Immature natural killer cell (primary cell): ENCODE measurements at regions not wholly inside any gene's neighbourhood (a gene's known extent, or its start where the extent isn't known, plus 50 kb on each side); places are given as distances from the start of the nearest gene placed in this dataset.
"Not testable (repeated sequence)": the region's sequence is repeated elsewhere in the genome, so short reads cannot be mapped to it uniquely, and the experiment has no call there.

Source experiments
- DNase-seq, 3 donors: peaks; one replicate each; pipeline ENCODE4 v3.0.0; 2022; ENCODE audit warnings: mixed read lengths in 1 of 3
- H3K27ac Mint-ChIP-seq, 6 donors: one replicate each; pipeline ENCODE4 v1.8.0; 2020; ENCODE audit warnings: mixed read lengths in 6 of 6, mild to moderate bottlenecking in 5 of 6, inconsistent platforms in 4 of 6, moderate library complexity in 3 of 6
- H3K27me3 Mint-ChIP-seq, 3 donors: one replicate each; pipeline ENCODE4 v1.8.0; 2020 to 2021; ENCODE audit warnings: low read depth in 3 of 3, mild to moderate bottlenecking in 3 of 3, mixed read lengths in 3 of 3, moderate library complexity in 3 of 3, inconsistent platforms in 1 of 3
- H3K36me3 Mint-ChIP-seq, 3 donors: one replicate each; pipeline ENCODE4 v1.8.0; 2020; ENCODE audit warnings: mixed read lengths in 3 of 3, inconsistent platforms in 2 of 3, mild to moderate bottlenecking in 2 of 3
- H3K4me1 Mint-ChIP-seq, 2 donors: one replicate each; pipeline ENCODE4 v1.8.0; 2020; ENCODE audit warnings: inconsistent platforms in 2 of 2, mild to moderate bottlenecking in 2 of 2, mixed read lengths in 2 of 2, moderate library complexity in 1 of 2
- H3K4me3 Mint-ChIP-seq, 5 donors: one replicate each; pipeline ENCODE4 v1.8.0; 2020; ENCODE audit warnings: mild to moderate bottlenecking in 5 of 5, mixed read lengths in 5 of 5, inconsistent platforms in 3 of 5, moderate library complexity in 3 of 5
- H3K9me3 Mint-ChIP-seq, 6 donors: one replicate each; pipeline ENCODE4 v1.8.0; 2020; ENCODE audit warnings: mild to moderate bottlenecking in 6 of 6, mixed read lengths in 6 of 6, inconsistent platforms in 4 of 6, moderate library complexity in 3 of 6

DNA sequence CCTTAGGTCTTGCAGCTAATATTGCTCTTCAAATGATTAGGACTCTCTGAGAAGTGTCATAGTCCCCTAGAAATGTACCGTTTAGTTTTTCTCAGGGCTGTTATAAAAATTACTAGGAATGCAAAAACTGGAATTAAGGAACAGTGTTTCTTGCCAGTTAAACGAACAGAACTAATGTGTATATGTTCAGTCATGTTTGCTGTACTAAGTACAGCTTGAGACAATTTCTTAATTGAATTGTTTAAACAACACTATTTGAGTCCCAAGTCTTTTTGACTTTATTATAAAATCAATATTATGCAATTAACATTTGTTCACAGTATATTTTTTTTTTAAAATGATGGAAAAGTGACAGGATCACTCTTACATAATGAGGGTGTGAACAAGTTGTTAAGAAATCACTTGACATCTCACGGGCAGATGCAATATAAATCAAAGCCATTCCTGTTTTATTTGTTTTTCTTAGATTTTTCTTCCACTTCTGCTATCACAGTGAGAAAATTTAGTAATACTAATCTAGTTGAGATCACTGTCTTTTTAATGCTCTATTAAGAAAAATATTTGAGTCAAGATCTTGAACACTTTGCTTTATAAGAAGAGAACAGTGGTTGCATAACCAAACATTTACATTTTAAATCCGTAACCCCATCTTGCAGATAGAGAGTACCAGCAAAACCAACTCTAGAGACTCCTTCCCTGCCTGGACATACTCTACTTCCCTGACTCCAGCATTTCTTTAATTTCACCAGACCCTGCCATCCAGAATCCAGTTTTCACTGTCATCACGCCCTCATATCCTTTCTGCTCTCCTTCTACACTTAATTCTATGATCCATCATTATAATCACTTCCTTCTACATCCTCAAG, 140.7 kb upstream of the KITLG start:
- no peak for DNase-seq
- Mint-ChIP-seq H3K36me3 (no peaks in the 10 kb centered on the region), H3K27ac (no peak overlapping the region), H3K4me1 (no peaks in the 10 kb centered on the region), H3K9me3 (peaks cover 0 to 11% (median 2%) of the 10 kb centered on the region in 6 donors), H3K4me3 (no peak overlapping the region), H3K27me3 (peaks cover 0 to 4% (median 3%) of the 10 kb centered on the region in 3 donors)

DNA sequence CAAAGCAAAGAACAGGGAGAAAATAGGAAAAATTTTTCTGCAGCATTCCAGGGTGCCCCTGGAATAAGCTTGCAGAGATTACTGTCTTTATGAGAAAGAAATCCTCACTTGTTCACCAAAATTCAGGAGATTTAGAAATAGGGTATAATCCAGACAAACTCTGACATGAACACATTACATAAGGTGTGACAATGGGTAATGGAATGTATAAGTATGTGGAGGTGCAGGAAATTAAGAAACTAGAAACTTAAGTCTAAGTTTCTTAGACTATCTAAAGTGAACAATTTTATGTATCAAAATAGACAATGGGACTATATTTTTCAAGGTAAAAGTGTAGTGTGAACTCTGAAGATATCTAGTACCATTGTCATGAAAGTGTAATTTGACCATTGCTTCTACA, 140.0 kb upstream of the KITLG start:
- Mint-ChIP-seq H3K27me3 (peaks cover 0 to 4% (median 3%) of the 10 kb centered on the region in 3 donors), H3K36me3 (no peaks in the 10 kb centered on the region), H3K9me3 (peaks cover 0 to 10% (median 2%) of the 10 kb centered on the region in 6 donors)

GRCh38 chr12:88717188-88717587, 136.9 kb upstream of the KITLG start:
- Mint-ChIP-seq H3K4me3 (no peak overlapping the region), H3K4me1 (no peaks in the 10 kb centered on the region), H3K9me3 (peaks cover 0 to 7% (median 4%) of the 10 kb centered on the region in 6 donors), H3K27me3 (peaks cover 0 to 4% (median 3%) of the 10 kb centered on the region in 3 donors), H3K27ac (no peak overlapping the region), H3K36me3 (no peaks in the 10 kb centered on the region)
- no peak for DNase-seq

More for the DNA sequence above, 140.0 kb upstream of the KITLG start:
- Mint-ChIP-seq H3K27ac (no peak overlapping the region), H3K4me1 (no peaks in the 10 kb centered on the region), H3K4me3 (no peak overlapping the region)
- DNase-seq = no peak

DNA sequence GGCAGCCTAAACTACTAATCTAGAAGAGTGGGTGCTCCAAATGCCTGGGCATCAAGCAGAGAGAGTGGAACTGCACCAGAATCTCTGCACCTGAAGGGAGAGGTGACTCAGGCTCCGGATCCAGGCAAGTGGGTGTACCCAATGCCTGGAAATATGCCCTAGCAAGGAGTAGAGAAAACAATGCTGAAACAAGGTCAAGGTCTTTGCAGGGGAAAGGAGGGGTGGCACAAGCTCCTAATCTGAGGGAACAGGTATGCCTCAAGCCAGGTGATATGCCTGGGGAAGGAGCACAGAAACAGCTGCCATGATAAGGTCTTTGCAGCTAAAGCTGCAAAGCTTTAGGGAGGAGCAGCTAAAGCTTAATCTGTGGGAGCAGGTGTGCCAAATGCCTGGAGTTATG, 136.0 kb upstream of the KITLG start:
- no peak overlapping the region for H3K27ac Mint-ChIP-seq

DNA sequence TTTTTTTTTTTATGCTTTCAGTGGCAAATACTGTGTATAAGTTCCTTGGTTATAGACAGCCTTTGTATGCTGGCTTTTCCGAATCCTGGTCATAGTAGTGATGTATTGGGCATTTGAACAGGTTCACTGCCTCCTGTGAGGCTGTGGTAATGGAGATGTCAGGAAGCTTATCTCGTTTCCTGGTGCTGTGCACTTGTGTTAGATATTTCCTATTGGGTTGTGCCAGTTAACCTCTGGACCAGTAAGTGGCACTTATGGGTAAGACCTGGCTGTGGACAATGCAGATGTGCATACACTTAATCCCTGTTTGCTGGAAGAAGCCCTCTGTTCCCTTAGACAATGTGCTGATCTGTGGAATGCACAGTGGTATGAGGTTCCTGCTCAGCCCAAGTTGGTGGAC, 135.4 kb upstream of the KITLG start:
- peaks cover 0 to 9% (median 3%) of the 10 kb centered on the region in 6 donors for H3K9me3 Mint-ChIP-seq
- no peak overlapping the region for H3K27ac Mint-ChIP-seq
- no peaks in the 10 kb centered on the region for H3K4me1 Mint-ChIP-seq
- no peak for DNase-seq
- no peak overlapping the region for H3K4me3 Mint-ChIP-seq
- peaks cover 0 to 3% (median 2%) of the 10 kb centered on the region in 3 donors for H3K27me3 Mint-ChIP-seq
- no peaks in the 10 kb centered on the region for H3K36me3 Mint-ChIP-seq

More for the DNA sequence above, 136.0 kb upstream of the KITLG start:
- DNase-seq = no peak
- Mint-ChIP-seq H3K27me3 (peaks cover 0 to 3% (median 2%) of the 10 kb centered on the region in 3 donors), H3K4me3 (no peak overlapping the region), H3K4me1 (no peaks in the 10 kb centered on the region), H3K36me3 (no peaks in the 10 kb centered on the region), H3K9me3 (peaks cover 0 to 9% (median 3%) of the 10 kb centered on the region in 6 donors)

- H3K36me3 Mint-ChIP-seq, H3K9me3 Mint-ChIP-seq, H3K4me1 Mint-ChIP-seq, DNase-seq, H3K27me3 Mint-ChIP-seq, H3K4me3 Mint-ChIP-seq, H3K27ac Mint-ChIP-seq: not testable (repeated sequence)
Measured at GRCh38 chr12:88714263-88714882, 134.1 kb upstream of the KITLG start.

DNA sequence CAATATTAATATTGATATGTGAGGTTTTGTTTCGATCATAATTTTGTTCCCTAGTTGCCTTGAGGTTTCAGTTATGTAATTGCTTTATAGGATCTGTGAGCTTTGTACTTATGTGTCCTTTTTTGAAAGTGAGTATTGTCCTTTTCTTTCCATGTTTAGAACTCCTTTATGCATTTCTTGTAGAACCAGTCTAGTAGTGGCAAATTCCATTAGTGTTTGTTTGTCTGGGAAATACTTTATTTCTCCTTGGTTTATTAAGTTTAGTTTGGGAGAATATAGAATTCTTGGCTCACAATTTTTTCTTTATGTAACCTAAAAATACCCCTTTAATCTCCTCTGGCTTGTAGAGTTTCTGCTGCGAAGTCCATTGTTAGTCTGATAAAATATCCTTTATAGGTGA, 127.5 kb upstream of the KITLG start:
- H3K27ac Mint-ChIP-seq = no peak overlapping the region

DNA sequence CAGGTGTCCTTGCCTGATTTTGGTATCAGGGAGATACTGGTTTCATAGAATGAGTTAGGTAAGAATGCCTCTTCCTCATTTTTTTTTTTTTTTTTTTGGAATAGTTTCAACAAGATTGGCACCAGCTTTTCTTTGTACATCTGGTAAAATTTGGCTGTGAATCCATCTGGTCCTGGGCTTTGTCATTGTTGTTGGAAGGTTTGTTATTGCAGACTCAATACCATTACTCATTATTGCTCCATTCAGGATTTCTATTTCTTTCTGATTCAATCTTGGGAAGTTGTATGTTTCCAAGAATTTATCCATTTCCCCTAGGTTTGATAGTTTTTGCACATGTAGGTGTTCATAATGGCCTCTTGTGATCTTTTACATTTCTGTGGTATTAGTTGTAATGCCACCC, 126.0 kb upstream of the KITLG start:
- Mint-ChIP-seq H3K36me3 (no peaks in the 10 kb centered on the region), H3K4me3 (no peak overlapping the region), H3K9me3 (peaks cover 0 to 15% (median 8%) of the 10 kb centered on the region in 6 donors), H3K27me3 (no peaks in the 10 kb centered on the region), H3K4me1 (no peaks in the 10 kb centered on the region), H3K27ac (no peak overlapping the region)
- DNase-seq = no peak

More for the DNA sequence above, 127.5 kb upstream of the KITLG start:
- Mint-ChIP-seq H3K27me3 (no peaks in the 10 kb centered on the region), H3K4me1 (no peaks in the 10 kb centered on the region), H3K9me3 (peaks cover 0 to 17% (median 8%) of the 10 kb centered on the region in 6 donors), H3K36me3 (no peaks in the 10 kb centered on the region), H3K4me3 (no peak overlapping the region)
- DNase-seq = no peak

DNA sequence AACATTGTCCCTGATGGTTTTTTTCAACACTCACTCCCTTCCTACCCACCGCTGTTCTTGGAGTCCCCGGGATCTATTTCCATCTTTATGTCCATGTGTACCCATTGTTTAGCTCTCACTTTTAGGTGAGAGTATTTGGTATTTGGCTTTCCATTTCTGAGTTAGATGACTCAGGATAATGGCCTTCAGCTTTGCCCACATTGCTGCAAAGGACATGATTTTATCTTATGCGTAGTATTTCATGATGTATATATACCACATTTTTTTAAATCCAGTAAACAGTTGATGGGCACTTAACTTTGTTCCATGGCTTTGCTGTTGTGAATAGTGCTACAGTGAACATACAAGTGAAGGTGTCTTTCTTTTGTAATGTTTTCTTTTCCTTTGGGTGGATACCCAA, 123.5 kb upstream of the KITLG start:
- Mint-ChIP-seq H3K27ac (no peak overlapping the region), H3K4me3 (no peak overlapping the region), H3K27me3 (no peaks in the 10 kb centered on the region), H3K36me3 (no peaks in the 10 kb centered on the region), H3K9me3 (peaks cover 0 to 15% (median 7%) of the 10 kb centered on the region in 6 donors), H3K4me1 (no peaks in the 10 kb centered on the region)
- DNase-seq = no peak

- DNase-seq = no peak
- H3K9me3 Mint-ChIP-seq = peaks cover 0 to 22% (median 2%) of the 10 kb centered on the region in 6 donors
- no peak overlapping the region for H3K4me3 Mint-ChIP-seq
- no peak overlapping the region for H3K27ac Mint-ChIP-seq
- H3K36me3 Mint-ChIP-seq = no peaks in the 10 kb centered on the region
- no peaks in the 10 kb centered on the region for H3K4me1 Mint-ChIP-seq
- peaks cover 0 to 2% (median 2%) of the 10 kb centered on the region in 3 donors for H3K27me3 Mint-ChIP-seq
Measured at GRCh38 chr12:88698471-88698870, 118.2 kb upstream of the KITLG start.

- Mint-ChIP-seq H3K27ac (no peak overlapping the region), H3K36me3 (no peaks in the 10 kb centered on the region), H3K27me3 (peaks cover 1 to 2% (median 2%) of the 10 kb centered on the region in 3 donors)
Measured at GRCh38 chr12:88693837-88694445, 113.7 kb upstream of the KITLG start.

GRCh38 chr12:88691811-88692210, 111.5 kb upstream of the KITLG start:
- Mint-ChIP-seq H3K4me3 (no peak overlapping the region), H3K27me3 (peaks cover 1 to 2% (median 2%) of the 10 kb centered on the region in 3 donors), H3K9me3 (peaks cover 0 to 28% (median 7%) of the 10 kb centered on the region in 6 donors), H3K36me3 (no peaks in the 10 kb centered on the region), H3K27ac (no peak overlapping the region), H3K4me1 (no peaks in the 10 kb centered on the region)
- DNase-seq = no peak

More at GRCh38 chr12:88693837-88694445, 113.7 kb upstream of the KITLG start:
- Mint-ChIP-seq H3K4me1 (no peaks in the 10 kb centered on the region), H3K4me3 (no peak overlapping the region), H3K9me3 (peaks cover 0 to 32% (median 7%) of the 10 kb centered on the region in 6 donors)
- no peak for DNase-seq

DNA sequence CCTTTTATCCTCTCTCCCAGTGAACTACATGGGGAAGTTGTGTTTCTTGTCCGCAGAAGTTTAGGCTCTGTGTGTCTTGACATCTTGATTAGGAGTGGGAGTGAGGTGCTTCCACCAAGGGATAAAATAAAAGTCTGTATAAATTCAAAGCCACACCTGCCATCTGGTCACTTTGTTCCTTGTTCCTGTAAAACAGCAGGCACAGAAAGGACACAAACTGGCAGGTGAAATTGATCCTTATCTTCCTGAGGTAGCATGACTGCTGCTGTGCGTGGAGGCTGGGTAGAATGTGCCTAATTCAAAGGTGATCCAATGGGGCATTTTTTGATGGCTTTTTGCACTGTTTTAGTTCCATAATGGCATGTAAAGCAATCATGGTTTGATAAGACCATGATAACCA, 104.3 kb upstream of the KITLG start:
- H3K27ac Mint-ChIP-seq = no peak overlapping the region
- no peaks in the 10 kb centered on the region for H3K4me1 Mint-ChIP-seq
- H3K27me3 Mint-ChIP-seq = peaks cover 0 to 1% (median 0%) of the 10 kb centered on the region in 3 donors
- peaks cover 0 to 22% (median 4%) of the 10 kb centered on the region in 6 donors for H3K9me3 Mint-ChIP-seq
- H3K4me3 Mint-ChIP-seq = no peak overlapping the region
- no peak for DNase-seq
- no peaks in the 10 kb centered on the region for H3K36me3 Mint-ChIP-seq

GRCh38 chr12:88684170-88684569, 103.9 kb upstream of the KITLG start:
- H3K9me3 Mint-ChIP-seq = peaks cover 0 to 22% (median 4%) of the 10 kb centered on the region in 6 donors
- H3K27ac Mint-ChIP-seq = no peak overlapping the region
- no peak for DNase-seq
- H3K27me3 Mint-ChIP-seq = peaks cover 0 to 1% (median 0%) of the 10 kb centered on the region in 3 donors
- H3K4me1 Mint-ChIP-seq = no peaks in the 10 kb centered on the region
- no peak overlapping the region for H3K4me3 Mint-ChIP-seq
- no peaks in the 10 kb centered on the region for H3K36me3 Mint-ChIP-seq
